H9 (cell line): ENCODE measurements at regions not wholly inside any gene's neighbourhood (a gene's known extent, or its start where the extent isn't known, plus 50 kb on each side); places are given as distances from the start of the nearest gene placed in this dataset.

Source experiments
- DNase-seq: peaks from one replicate; pipeline ENCODE4 v3.0.0-alpha.2; 2017
- H2AFZ ChIP-seq: one replicate; pipeline ENCODE4 v1.6.1; 2013; ENCODE audit warnings: mild to moderate bottlenecking, low read length, control low read depth, moderate library complexity
- H2AK5ac ChIP-seq: 2 replicates; pipeline ENCODE4 v1.6.1; 2013; ENCODE audit warnings: low read length, control low read depth, mixed read lengths; ENCODE audit not compliant: insufficient read length
- H2BK120ac ChIP-seq: one replicate; pipeline ENCODE4 v1.6.1; 2013; ENCODE audit warnings: low read depth, mild to moderate bottlenecking, low read length, control low read depth, inconsistent platforms; ENCODE audit not compliant: poor library complexity, severe bottlenecking
- H2BK12ac ChIP-seq: 2 replicates; pipeline ENCODE4 v1.6.1; 2013; ENCODE audit warnings: low read length, control low read depth, mixed read lengths, low read depth; ENCODE audit not compliant: insufficient read length
- H2BK15ac ChIP-seq: 2 replicates; pipeline ENCODE4 v1.6.1; 2013; ENCODE audit warnings: low read depth, low read length, control low read depth
- H2BK20ac ChIP-seq: one replicate; pipeline ENCODE4 v1.6.1; 2013; ENCODE audit warnings: low read depth, mild to moderate bottlenecking, low read length, control low read depth, inconsistent platforms; ENCODE audit not compliant: poor library complexity, severe bottlenecking
- H2BK5ac ChIP-seq: 2 replicates; pipeline ENCODE4 v1.6.1; 2013; ENCODE audit warnings: low read length, control low read depth, mixed read lengths; ENCODE audit not compliant: insufficient read length
- H3K14ac ChIP-seq: 2 replicates; pipeline ENCODE4 v1.6.1; 2013; ENCODE audit warnings: low read length, control low read depth; ENCODE audit not compliant: insufficient read depth
- H3K18ac ChIP-seq: 2 replicates; pipeline ENCODE4 v1.6.1; 2013; ENCODE audit warnings: low read depth, mild to moderate bottlenecking, mixed read lengths, low read length, control low read depth; ENCODE audit not compliant: insufficient read length
- H3K23ac ChIP-seq: 2 replicates; pipeline ENCODE4 v1.6.1; 2013; ENCODE audit warnings: low read length, control low read depth, mixed read lengths, low read depth; ENCODE audit not compliant: insufficient read length
- H3K23me2 ChIP-seq: 2 replicates; pipeline ENCODE4 v1.6.1; 2013; ENCODE audit warnings: low read depth, mild to moderate bottlenecking, mixed read lengths, low read length, control low read depth; ENCODE audit not compliant: insufficient read length, poor library complexity, severe bottlenecking
- H3K27ac ChIP-seq: 2 replicates; pipeline ENCODE4 v1.5.1; 2013; ENCODE audit warnings: low read length, control low read depth, mixed read lengths, low read depth; ENCODE audit not compliant: insufficient read length
- H3K27me3 ChIP-seq: 2 replicates; pipeline ENCODE4 v1.6.1; 2013; ENCODE audit warnings: low read length, control low read depth, inconsistent platforms; ENCODE audit not compliant: insufficient read depth
- H3K4ac ChIP-seq: 2 replicates; pipeline ENCODE4 v1.6.1; 2013; ENCODE audit warnings: low read depth, mild to moderate bottlenecking, control low read depth, inconsistent platforms, low read length, moderate library complexity
- H3K4me1 ChIP-seq: 2 replicates; pipeline ENCODE4 v1.6.1; 2013; ENCODE audit warnings: low read length, control low read depth, inconsistent platforms; ENCODE audit not compliant: insufficient read depth
- H3K4me2 ChIP-seq: 2 replicates; pipeline ENCODE4 v1.6.1; 2013; ENCODE audit warnings: low read length, control low read depth, mixed read lengths; ENCODE audit not compliant: insufficient read length, insufficient read depth
- H3K56ac ChIP-seq: 2 replicates; pipeline ENCODE4 v1.6.1; 2013; ENCODE audit warnings: low read depth, mild to moderate bottlenecking, mixed read lengths, low read length, control low read depth; ENCODE audit not compliant: insufficient read length
- H3K79me1 ChIP-seq: 2 replicates; pipeline ENCODE4 v1.6.1; 2013; ENCODE audit warnings: low read depth, mild to moderate bottlenecking, moderate library complexity, low read length, control low read depth, inconsistent platforms; ENCODE audit not compliant: insufficient read depth, poor library complexity, severe bottlenecking
- H3K79me2 ChIP-seq: 2 replicates; pipeline ENCODE4 v1.6.1; 2013; ENCODE audit warnings: low read length, control low read depth, inconsistent platforms; ENCODE audit not compliant: insufficient read depth
- H3K9ac ChIP-seq: 2 replicates; pipeline ENCODE4 v1.6.1; 2013; ENCODE audit warnings: low read length, control low read depth, mixed read lengths; ENCODE audit not compliant: insufficient read length; ENCODE audit errors: extremely low read depth
- H3K9me3 ChIP-seq: one replicate; pipeline ENCODE4 v1.6.1; 2013; ENCODE audit warnings: low read depth, low read length, inconsistent platforms; ENCODE audit not compliant: control insufficient read depth
- H3T11ph ChIP-seq: one replicate; pipeline ENCODE4 v1.6.1; 2013; ENCODE audit warnings: mild to moderate bottlenecking, low read length, control low read depth, inconsistent platforms
- H4K20me1 ChIP-seq: one replicate; pipeline ENCODE4 v1.6.1; 2013; ENCODE audit not compliant: control insufficient read depth, insufficient read length, insufficient read depth
- H4K5ac ChIP-seq: 2 replicates; pipeline ENCODE4 v1.6.1; 2013; ENCODE audit warnings: low read depth, mild to moderate bottlenecking, mixed read lengths, low read length, control low read depth; ENCODE audit not compliant: insufficient read length
- H4K8ac ChIP-seq: replicated peaks from 2 replicates; pipeline ENCODE4 v1.6.1; 2013; ENCODE audit warnings: low read length, control low read depth, mixed read lengths, low read depth; ENCODE audit not compliant: insufficient read length
- H4K91ac ChIP-seq: 2 replicates; pipeline ENCODE4 v1.6.1; 2013; ENCODE audit warnings: low read depth, mild to moderate bottlenecking, moderate library complexity, mixed read lengths, low read length, control low read depth; ENCODE audit not compliant: insufficient read length
- H3K27ac Mint-ChIP-seq, 3 experiments: 2 replicates in 2 of 3; 3 replicates in 1 of 3; pipeline ENCODE4 v1.8.0; 2020 to 2021; ENCODE audit warnings: mixed read lengths in 3 of 3, mild to moderate bottlenecking in 1 of 3, moderate library complexity in 1 of 3
- H3K27me3 Mint-ChIP-seq: 2 replicates; pipeline ENCODE4 v1.8.0; 2021; ENCODE audit warnings: low read depth, mild to moderate bottlenecking, moderate library complexity, mixed read lengths
- H3K36me3 Mint-ChIP-seq, 3 experiments: 2 replicates in 2 of 3; 3 replicates in 1 of 3; pipeline ENCODE4 v1.8.0; 2020 to 2021; ENCODE audit warnings: low read depth in 3 of 3, mixed read lengths in 3 of 3; ENCODE audit not compliant: insufficient read depth in 1 of 3
- H3K4me1 Mint-ChIP-seq, 2 experiments: 2 replicates each; pipeline ENCODE4 v1.8.0; 2020; ENCODE audit warnings: mixed read lengths in 2 of 2
- H3K4me3 Mint-ChIP-seq, 2 experiments: 2 replicates in 1 of 2; 3 replicates in 1 of 2; pipeline ENCODE4 v1.8.0; 2020 to 2021; ENCODE audit warnings: mild to moderate bottlenecking in 2 of 2, mixed read lengths in 2 of 2, moderate library complexity in 1 of 2
- H3K9me3 Mint-ChIP-seq, 2 experiments: 2 replicates in 1 of 2; 3 replicates in 1 of 2; pipeline ENCODE4 v1.8.0; 2020; ENCODE audit warnings: mild to moderate bottlenecking in 2 of 2, mixed read lengths in 2 of 2, moderate library complexity in 1 of 2
- CTCF ChIP-seq: fragments of 200-600 bp; sonication (generic); conservative IDR thresholded peaks from 3 replicates; pipeline ENCODE4 v1.8.0; 2021; ENCODE audit warnings: antibody characterized with exemption, mild to moderate bottlenecking
- WGBS: extraction: QIAGEN DNeasy Blood & Tissue Kit; methylation state at CpG from one replicate; pipeline ENCODE4 v1.1.7; 2013; ENCODE audit warnings: missing lambda C conversion rate, low lambda C conversion rate, mixed read lengths; ENCODE audit not compliant: insufficient read length; ENCODE audit errors: extremely low coverage; 5-methylcytosine and 5-hydroxymethylcytosine counted together

GRCh38 chr3:82382831-82383230 is 621.4 kb upstream of the GBE1 start:
- no peak overlapping the region for H3K18ac ChIP-seq
- no peak for DNase-seq
- H2BK120ac ChIP-seq = no peak overlapping the region
- H3K9me3 Mint-ChIP-seq = peaks cover 20 to 38% of the 10 kb centered on the region in 2 experiments
- H3K27me3 ChIP-seq = no peaks in the 10 kb centered on the region
- H3K4me1 Mint-ChIP-seq = no peaks in the 10 kb centered on the region
- no peak overlapping the region for H3T11ph ChIP-seq
- no peak overlapping the region for H3K56ac ChIP-seq
- no peak overlapping the region for H3K14ac ChIP-seq
- no peak overlapping the region for H3K27ac Mint-ChIP-seq
- peaks cover 18% of the 10 kb centered on the region for H3K9me3 ChIP-seq
- no peak overlapping the region for H3K23ac ChIP-seq
- H4K91ac ChIP-seq = no peak overlapping the region
- H3K27ac ChIP-seq = no peak overlapping the region
- no peak overlapping the region for H3K4ac ChIP-seq
- no peak for TF ChIP-seq CTCF
- no peak overlapping the region for H2AFZ ChIP-seq
- no peak overlapping the region for H2AK5ac ChIP-seq
- no peak overlapping the region for H4K5ac ChIP-seq
- H2BK20ac ChIP-seq = no peak overlapping the region
- no CpG with 5 or more reads among the region's 4 CpGs for WGBS
- no peak overlapping the region for H3K4me2 ChIP-seq
- H4K8ac ChIP-seq = no peak overlapping the region
- H3K27me3 Mint-ChIP-seq = no peaks in the 10 kb centered on the region
- no peaks in the 10 kb centered on the region for H4K20me1 ChIP-seq
- H3K23me2 ChIP-seq = no peaks in the 10 kb centered on the region
- no peak overlapping the region for H2BK15ac ChIP-seq
- no peak overlapping the region for H2BK12ac ChIP-seq
- no peaks in the 10 kb centered on the region for H3K79me1 ChIP-seq
- no peaks in the 10 kb centered on the region for H3K4me1 ChIP-seq
- H3K36me3 Mint-ChIP-seq = peaks cover 6 to 25% (median 22%) of the 10 kb centered on the region in 3 experiments
- H3K4me3 Mint-ChIP-seq = no peak overlapping the region
- H2BK5ac ChIP-seq = no peak overlapping the region
- H3K79me2 ChIP-seq = no peaks in the 10 kb centered on the region
- H3K9ac ChIP-seq = no peak overlapping the region
